ENCODE measurements at regions not wholly inside any gene's neighbourhood (a gene's known extent, or its start where the extent isn't known, plus 50 kb on each side); places are given as distances from the start of the nearest gene placed in this dataset.

- Histone ChIP-seq H3K9me3 (replicated peaks; ENCODE audit: control insufficient read depth, insufficient read depth, low read length) (no peaks in the 10 kb centered on the region), H3K4me3 (no peak overlapping the region), H3K4me1 (ENCODE audit: control insufficient read depth, insufficient read depth, low read length) (no peaks in the 10 kb centered on the region), H3K9ac (ENCODE audit: control insufficient read depth, insufficient read depth, low read length) (no peak overlapping the region), H3K4me2 (ENCODE audit: control insufficient read depth, insufficient read depth) (no peak overlapping the region), H3K27ac (ENCODE audit: control insufficient read depth, insufficient read depth) (no peak overlapping the region), H4K20me1 (ENCODE audit: control insufficient read depth, insufficient read depth) (no peaks in the 10 kb centered on the region), H2AFZ (ENCODE audit: control insufficient read depth, low read depth, low read length) (no peak overlapping the region), H3K27me3 (replicated peaks in 1 of 2; ENCODE audit: control insufficient read depth in 2 of 2, insufficient read depth in 2 of 2, low read length in 1 of 2) (no peaks in the 10 kb centered on the region), H3K79me2 (ENCODE audit: control insufficient read depth, insufficient read depth, low read length) (no peaks in the 10 kb centered on the region), H3K36me3 (ENCODE audit: control insufficient read depth in 2 of 2, insufficient read depth in 2 of 2, low read length in 1 of 2) (no peaks in the 10 kb centered on the region)
- no peak for DNase-seq (ENCODE audit: low read depth, low spot score)
- WGBS (ENCODE audit: insufficient coverage, insufficient replicate concordance, low lambda C conversion rate, missing lambda C conversion rate): 52% methylated on average over 5 of the region's 5 CpGs
- TF ChIP-seq SMAD1 (IDR thresholded peaks at IDR 0.05; ENCODE audit: low read depth, partially characterized antibody): no peak
- TF ChIP-seq SMC3 (IDR thresholded peaks at IDR 0.05; ENCODE audit: borderline replicate concordance, low read length): no peak
- TF ChIP-seq KDM1A (IDR thresholded peaks at IDR 0.05; ENCODE audit: borderline replicate concordance): no peak
- no peak for TF ChIP-seq TARDBP (IDR thresholded peaks at IDR 0.05; ENCODE audit: borderline replicate concordance)
- TF ChIP-seq TBL1XR1 (IDR thresholded peaks at IDR 0.05; ENCODE audit: low read depth, low read length): no peak
- no peak for TF ChIP-seq TCF12 (IDR thresholded peaks at IDR 0.05; ENCODE audit: low read depth, low read length)
- TF ChIP-seq USF1 (IDR thresholded peaks at IDR 0.05; ENCODE audit: borderline replicate concordance, extremely low read length, insufficient read depth, low read depth, low read length): no peak
- no peak for TF ChIP-seq TAF1 (IDR thresholded peaks at IDR 0.05; ENCODE audit: borderline replicate concordance, low read depth, low read length)
- TF ChIP-seq, protein P1, sequence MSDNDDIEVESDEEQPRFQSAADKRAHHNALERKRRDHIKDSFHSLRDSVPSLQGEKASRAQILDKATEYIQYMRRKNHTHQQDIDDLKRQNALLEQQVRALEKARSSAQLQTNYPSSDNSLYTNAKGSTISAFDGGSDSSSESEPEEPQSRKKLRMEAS (IDR thresholded peaks at IDR 0.05; ENCODE audit: low read depth, low read length): no peak
- TF ChIP-seq, protein P2, sequence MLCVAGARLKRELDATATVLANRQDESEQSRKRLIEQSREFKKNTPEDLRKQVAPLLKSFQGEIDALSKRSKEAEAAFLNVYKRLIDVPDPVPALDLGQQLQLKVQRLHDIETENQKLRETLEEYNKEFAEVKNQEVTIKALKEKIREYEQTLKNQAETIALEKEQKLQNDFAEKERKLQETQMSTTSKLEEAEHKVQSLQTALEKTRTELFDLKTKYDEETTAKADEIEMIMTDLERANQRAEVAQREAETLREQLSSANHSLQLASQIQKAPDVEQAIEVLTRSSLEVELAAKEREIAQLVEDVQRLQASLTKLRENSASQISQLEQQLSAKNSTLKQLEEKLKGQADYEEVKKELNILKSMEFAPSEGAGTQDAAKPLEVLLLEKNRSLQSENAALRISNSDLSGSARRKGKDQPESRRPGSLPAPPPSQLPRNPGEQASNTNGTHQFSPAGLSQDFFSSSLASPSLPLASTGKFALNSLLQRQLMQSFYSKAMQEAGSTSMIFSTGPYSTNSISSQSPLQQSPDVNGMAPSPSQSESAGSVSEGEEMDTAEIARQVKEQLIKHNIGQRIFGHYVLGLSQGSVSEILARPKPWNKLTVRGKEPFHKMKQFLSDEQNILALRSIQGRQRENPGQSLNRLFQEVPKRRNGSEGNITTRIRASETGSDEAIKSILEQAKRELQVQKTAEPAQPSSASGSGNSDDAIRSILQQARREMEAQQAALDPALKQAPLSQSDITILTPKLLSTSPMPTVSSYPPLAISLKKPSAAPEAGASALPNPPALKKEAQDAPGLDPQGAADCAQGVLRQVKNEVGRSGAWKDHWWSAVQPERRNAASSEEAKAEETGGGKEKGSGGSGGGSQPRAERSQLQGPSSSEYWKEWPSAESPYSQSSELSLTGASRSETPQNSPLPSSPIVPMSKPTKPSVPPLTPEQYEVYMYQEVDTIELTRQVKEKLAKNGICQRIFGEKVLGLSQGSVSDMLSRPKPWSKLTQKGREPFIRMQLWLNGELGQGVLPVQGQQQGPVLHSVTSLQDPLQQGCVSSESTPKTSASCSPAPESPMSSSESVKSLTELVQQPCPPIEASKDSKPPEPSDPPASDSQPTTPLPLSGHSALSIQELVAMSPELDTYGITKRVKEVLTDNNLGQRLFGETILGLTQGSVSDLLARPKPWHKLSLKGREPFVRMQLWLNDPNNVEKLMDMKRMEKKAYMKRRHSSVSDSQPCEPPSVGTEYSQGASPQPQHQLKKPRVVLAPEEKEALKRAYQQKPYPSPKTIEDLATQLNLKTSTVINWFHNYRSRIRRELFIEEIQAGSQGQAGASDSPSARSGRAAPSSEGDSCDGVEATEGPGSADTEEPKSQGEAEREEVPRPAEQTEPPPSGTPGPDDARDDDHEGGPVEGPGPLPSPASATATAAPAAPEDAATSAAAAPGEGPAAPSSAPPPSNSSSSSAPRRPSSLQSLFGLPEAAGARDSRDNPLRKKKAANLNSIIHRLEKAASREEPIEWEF (IDR thresholded peaks at IDR 0.05; ENCODE audit: insufficient replicate concordance, low read depth, low read length): no peak
- ChIA-PET CTCF (no interaction called here), POLR2A (no interaction called here), RAD21 (ENCODE audit: unreplicated experiment) (no interaction called here), SMC1A (ENCODE audit: uncharacterized antibody, unreplicated experiment) (interaction anchor here (1.4 kb wide), 2 partner anchors 12 to 13 kb away, joined by 3 to 5 read pairs; no protein-coding TSS in a partner anchor)
- in situ Hi-C loops (cut with MboI) (no loop called here), intact Hi-C loops (cut with micrococcal nuclease; ENCODE audit: unreplicated experiment) (no loop called here)
- FAIRE-seq: no peak
- ATAC-seq: no peak
- BruUV-seq (replicated peaks): no TSS peak
Measured at GRCh38 chr7:54398863-54399262, 143.3 kb upstream of the VSTM2A start.

All from GM12878 (cell line).